ENCODE measurements at regions not wholly inside any gene's neighbourhood (a gene's known extent, or its start where the extent isn't known, plus 50 kb on each side); places are given as distances from the start of the nearest gene placed in this dataset.

GRCh38 chr3:95899911-95900310 lies 914.5 kb upstream of the EPHA6 start:
- TF ChIP-seq CTCF (IDR thresholded peaks at IDR 0.05), result no peak
- TF ChIP-seq POLR2A (IDR thresholded peaks at IDR 0.05), result no peak
- Histone ChIP-seq H3K27me3 (no peaks in the 10 kb centered on the region), H3K27ac (no peak overlapping the region), H3K36me3 (no peaks in the 10 kb centered on the region), H3K9me3 (no peaks in the 10 kb centered on the region), H3K4me1 (no peaks in the 10 kb centered on the region), H3K4me3 (replicated peaks in 1 of 3) (no peak overlapping the region)
- WGBS, 2 donors, result 81 to 86% methylated on average over 2 of the region's 2 CpGs
- intact Hi-C loops (cut with DNase I), result no loop called here
- DNase-seq, result no peak

- no peak for TF ChIP-seq POLR2A (IDR thresholded peaks at IDR 0.05)
- TF ChIP-seq CTCF (IDR thresholded peaks at IDR 0.05), result no peak
- intact Hi-C loops (cut with DNase I), result no loop called here
- H3K4me3 ChIP-seq (replicated peaks in 1 of 3), result no peak overlapping the region
- H3K27ac ChIP-seq, result no peak overlapping the region
- no peaks in the 10 kb centered on the region for H3K4me1 ChIP-seq
- H3K36me3 ChIP-seq, result no peaks in the 10 kb centered on the region
- no peaks in the 10 kb centered on the region for H3K9me3 ChIP-seq
- H3K27me3 ChIP-seq, result no peaks in the 10 kb centered on the region
- DNase-seq, result no peak
These were observed 912.4 kb upstream of the EPHA6 start for GRCh38 chr3:95901948-95902347.

GRCh38 chr3:95905182-95905581 lies 909.2 kb upstream of the EPHA6 start:
- H3K27me3 ChIP-seq, result no peaks in the 10 kb centered on the region
- no peak for DNase-seq
- no peaks in the 10 kb centered on the region for H3K4me1 ChIP-seq
- no peak overlapping the region for H3K4me3 ChIP-seq (replicated peaks in 1 of 3)
- no peaks in the 10 kb centered on the region for H3K9me3 ChIP-seq
- intact Hi-C loops (cut with DNase I), result no loop called here
- WGBS, 2 donors, result 73 to 77% methylated on average over 1 of the region's 1 CpG
- TF ChIP-seq CTCF (IDR thresholded peaks at IDR 0.05), result no peak
- TF ChIP-seq POLR2A (IDR thresholded peaks at IDR 0.05), result no peak
- H3K27ac ChIP-seq, result no peak overlapping the region
- no peaks in the 10 kb centered on the region for H3K36me3 ChIP-seq

GRCh38 chr3:95911767-95912166 lies 902.6 kb upstream of the EPHA6 start:
- Histone ChIP-seq H3K9me3 (no peaks in the 10 kb centered on the region), H3K4me1 (no peaks in the 10 kb centered on the region), H3K27me3 (no peaks in the 10 kb centered on the region), H3K36me3 (no peaks in the 10 kb centered on the region), H3K27ac (no peak overlapping the region), H3K4me3 (replicated peaks in 1 of 3) (no peak overlapping the region)
- DNase-seq, result no peak
- intact Hi-C loops (cut with DNase I), result no loop called here
- TF ChIP-seq CTCF (IDR thresholded peaks at IDR 0.05), result no peak
- no peak for TF ChIP-seq POLR2A (IDR thresholded peaks at IDR 0.05)
- 71 to 80% methylated on average over 1 of the region's 1 CpG for WGBS, 2 donors

- no peaks in the 10 kb centered on the region for H3K4me1 ChIP-seq
- H3K9me3 ChIP-seq, result no peaks in the 10 kb centered on the region
- no peak overlapping the region for H3K27ac ChIP-seq
- no peaks in the 10 kb centered on the region for H3K36me3 ChIP-seq
- H3K4me3 ChIP-seq (replicated peaks in 1 of 3), result no peak overlapping the region
- 66 to 69% methylated on average over 3 of the region's 3 CpGs for WGBS, 2 donors
- no peaks in the 10 kb centered on the region for H3K27me3 ChIP-seq
- intact Hi-C loops (cut with DNase I), result no loop called here
- no peak for TF ChIP-seq POLR2A (IDR thresholded peaks at IDR 0.05)
- no peak for TF ChIP-seq CTCF (IDR thresholded peaks at IDR 0.05)
- no peak for DNase-seq
These were observed 890.7 kb upstream of the EPHA6 start for GRCh38 chr3:95923496-95924210.
